A172 (cell line): ENCODE measurements at regions not wholly inside any gene's neighbourhood (a gene's known extent, or its start where the extent isn't known, plus 50 kb on each side); places are given as distances from the start of the nearest gene placed in this dataset.

Experiments used
- DNase-seq: peaks from one replicate; pipeline ENCODE4 v3.0.0-alpha.2; 2015; ENCODE audit warnings: low spot score

DNA sequence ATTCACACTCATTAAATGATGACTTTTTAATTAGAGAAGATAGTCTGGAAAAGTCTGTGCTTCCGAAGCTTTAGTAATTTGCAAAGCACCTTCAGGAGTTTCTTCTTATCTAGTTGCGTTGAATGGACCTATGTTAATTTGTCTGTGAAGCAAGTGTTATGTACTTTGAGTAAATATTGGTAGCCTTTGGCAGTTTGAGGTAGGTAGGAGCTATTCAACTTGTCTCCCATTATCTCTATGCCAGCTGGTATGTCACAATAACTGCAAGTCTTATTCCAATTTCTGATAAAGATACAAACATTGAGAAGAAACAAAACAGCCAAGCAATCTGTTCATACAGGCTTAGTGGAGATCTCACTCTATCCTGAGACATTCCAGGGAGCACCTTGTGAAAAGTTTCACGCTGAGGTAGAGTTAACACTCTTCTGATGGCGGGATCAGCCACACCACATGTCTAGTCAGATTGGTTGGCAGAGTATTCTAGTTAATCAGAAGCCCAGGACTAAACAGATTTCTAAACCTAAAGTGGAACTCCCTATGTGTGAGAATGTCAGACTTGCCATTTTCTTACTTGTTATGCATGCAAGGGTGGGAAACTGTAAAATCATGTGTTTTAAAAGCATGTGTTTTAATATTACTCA lies 219.8 kb upstream of the MANEA start:
- no peak for DNase-seq

DNA sequence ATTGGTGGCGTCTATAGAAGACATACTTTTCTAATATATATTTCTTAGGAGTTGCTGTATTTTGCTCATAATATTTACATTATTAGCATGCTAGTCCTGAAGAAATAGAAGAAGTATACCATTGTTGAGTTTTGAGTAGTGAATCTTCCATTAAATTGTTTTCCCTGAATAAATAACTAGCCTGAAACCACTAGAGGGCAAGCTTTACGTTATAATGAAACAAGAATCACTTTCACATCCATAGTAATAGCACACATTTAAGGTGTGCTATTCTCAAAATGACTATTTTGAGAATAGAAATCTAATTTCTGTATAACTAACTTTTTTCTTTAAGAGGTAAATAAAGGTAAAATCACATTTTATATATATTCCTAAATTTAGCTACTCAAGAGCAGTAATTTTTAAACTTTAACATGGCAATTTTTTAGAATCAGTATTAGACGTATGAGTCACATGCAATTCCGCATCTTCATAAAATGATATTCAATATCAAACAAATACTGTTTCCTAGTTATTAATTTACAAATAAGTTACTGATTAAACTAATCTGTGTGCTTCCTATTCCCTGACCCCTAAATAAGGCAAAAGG lies 213.2 kb upstream of the MANEA start:
- peak; percentile 21 for DNase-seq

DNA sequence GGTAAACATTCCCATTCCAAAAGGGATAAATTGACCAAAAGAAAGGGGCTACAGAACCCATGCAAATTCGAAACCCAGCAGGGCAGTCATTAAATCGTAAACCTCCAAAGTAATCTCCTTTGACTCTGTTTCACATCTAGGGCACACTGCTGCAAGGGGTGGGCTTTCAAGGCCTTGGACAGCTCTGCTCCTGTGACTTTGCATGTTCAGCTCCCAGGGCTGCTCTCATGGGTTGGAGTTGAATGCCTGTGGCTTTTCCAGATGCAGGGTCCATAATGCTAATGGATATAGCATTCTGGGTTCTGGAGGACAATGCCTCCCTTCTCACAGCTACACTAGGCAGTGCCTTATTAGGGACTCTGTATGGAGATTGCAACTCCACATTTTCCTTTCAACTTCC lies 211.9 kb upstream of the MANEA start:
- no peak for DNase-seq

DNA sequence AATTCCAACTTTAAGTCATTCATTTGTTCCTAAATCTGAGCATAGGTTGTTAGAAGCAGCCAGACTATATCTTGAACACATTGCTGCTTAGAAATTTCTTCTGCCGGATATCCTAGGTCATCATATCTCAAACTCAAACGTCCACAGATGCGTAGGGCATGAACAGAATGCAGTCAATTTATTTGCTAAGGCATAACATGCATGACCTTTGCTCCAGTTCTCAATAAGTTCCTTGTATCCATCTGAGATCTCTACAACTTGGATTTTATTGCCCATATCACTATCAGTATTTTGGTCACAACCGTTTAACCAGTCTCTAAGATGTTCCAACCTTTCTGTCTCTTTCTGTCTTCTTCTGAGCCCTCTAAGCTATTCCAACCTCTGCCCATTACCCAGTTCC lies 210.9 kb upstream of the MANEA start:
- DNase-seq = no peak

DNA sequence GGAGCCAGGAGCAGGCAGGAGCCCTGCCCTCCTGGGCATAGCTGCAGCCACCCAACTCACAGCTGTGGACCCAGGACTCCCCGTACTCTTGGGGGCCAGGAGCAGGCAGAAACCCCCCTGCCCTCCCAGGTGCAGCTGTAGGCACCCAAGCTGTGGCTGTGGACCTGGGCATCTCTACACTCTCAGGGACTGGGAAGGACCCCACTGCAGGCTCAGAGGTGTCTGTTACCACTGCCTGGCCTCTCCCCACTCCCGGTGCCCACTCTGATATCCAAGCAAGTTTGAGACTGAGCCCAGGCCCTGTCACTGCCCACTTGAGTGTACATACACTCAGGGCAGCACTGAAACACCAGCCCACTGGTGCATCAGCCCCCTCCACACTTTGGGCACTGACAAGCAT lies 193.5 kb upstream of the MANEA start:
- no peak for DNase-seq

DNA sequence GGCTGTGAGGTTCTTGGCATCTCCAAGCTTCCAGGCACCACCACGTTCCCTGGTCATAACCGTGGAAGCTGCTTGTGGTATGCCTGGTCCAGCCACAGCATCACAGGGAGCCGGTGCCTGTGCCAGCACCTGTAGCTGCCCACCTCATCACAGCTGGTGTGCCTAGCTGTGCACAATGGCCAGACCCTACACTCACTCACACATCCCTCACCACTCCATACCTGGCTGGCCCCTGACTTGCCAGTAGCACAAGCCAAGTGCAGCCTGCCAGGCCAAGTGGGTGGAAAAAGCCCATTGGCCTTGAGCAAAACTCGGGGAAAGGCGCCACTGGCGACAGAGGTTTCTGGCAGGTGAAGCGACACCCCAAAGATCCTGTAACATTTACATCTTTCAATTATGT lies 192.3 kb upstream of the MANEA start:
- no peak for DNase-seq

DNA sequence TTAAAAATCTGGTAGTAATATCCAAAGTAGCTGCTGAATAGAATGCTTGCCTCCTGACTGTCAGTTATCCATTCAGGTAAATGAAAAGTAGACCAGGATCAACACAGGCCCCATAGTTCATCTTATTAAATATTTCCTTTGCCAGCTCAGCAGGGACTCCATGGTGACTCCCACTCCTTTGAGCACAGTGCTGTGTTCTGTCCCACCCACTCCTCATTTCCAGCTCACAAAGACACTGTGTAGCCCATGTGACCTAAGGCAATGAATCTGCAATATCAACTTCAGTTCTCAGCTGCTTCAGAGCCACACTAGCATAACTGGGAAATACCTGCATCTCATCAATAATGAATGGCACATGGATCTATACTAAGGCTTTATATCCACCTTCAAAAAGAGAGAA lies 189.5 kb upstream of the MANEA start:
- no peak for DNase-seq

DNA sequence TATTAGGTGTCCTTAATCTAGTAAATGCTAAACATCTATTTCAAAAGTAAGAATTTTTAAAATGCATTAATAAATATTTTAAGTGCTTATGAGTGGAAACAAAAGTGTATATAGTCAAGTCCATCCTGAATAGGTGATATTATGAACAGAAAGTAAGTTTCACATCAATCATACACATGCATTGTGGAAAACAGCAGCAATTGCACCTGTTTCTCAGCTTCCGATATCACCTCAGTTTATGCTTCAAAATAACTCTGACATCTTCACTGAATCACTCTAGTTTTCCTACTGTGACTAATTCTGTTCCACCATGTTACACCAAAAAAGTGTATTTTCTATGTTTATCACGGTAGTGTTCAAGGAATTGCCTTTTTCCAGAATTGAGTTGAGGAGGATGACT lies 172.6 kb upstream of the MANEA start:
- DNase-seq = no peak

DNA sequence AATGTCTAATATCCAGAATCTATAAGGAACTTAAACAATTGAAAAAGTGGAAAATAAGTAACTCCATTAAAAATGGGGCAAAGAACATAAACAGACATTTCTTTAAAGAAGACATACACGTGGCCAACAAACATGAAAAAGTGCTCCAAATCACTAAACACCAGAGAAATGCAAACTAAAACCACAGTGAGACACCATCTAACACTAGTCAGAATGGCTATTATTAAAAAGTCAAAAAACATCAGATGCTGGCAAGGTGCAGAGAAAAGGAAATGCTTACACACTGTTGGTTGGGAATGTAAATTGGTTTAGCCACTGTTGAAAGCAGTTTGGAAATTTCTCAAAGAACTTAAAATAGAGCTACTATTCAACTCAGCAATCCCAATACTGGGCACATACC lies 169.2 kb upstream of the MANEA start:
- no peak for DNase-seq

DNA sequence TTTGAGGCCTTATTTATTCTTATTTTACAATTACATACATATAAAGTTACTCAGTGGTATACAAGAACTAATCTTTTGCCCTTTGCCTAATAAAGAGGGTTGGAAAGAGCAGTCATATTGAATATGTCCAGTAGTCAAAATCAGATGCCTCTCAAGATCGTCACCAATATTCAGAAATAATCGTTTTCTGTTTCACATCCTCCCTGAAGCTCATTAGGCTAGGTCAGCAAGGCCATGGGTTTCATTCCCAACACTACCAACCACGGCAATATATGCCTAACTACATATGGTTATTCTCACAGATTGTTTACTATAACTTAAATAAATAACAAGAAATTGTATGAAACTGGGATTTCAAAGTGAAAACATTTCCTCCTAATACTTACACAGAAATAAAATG lies 167.2 kb upstream of the MANEA start:
- no peak for DNase-seq

DNA sequence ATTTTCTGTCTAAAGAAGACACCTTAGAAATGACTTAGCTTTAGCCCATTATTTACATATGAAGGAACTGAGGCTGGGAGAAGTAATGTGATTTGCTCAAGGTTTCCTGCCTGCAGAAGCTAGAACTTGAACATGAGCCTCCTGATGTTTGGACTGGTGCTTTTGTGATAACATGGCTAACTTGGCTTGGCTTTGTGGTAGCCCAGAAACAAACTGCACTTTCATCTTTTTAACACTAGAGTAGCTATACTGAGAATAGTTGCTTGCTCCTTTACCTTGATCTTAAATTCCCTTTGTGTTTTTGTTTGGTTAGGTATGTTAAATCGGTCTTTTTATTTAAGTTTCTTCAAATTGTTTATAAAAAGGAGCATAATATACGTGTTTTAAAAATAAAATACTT lies 163.5 kb upstream of the MANEA start:
- DNase-seq = no peak

DNA sequence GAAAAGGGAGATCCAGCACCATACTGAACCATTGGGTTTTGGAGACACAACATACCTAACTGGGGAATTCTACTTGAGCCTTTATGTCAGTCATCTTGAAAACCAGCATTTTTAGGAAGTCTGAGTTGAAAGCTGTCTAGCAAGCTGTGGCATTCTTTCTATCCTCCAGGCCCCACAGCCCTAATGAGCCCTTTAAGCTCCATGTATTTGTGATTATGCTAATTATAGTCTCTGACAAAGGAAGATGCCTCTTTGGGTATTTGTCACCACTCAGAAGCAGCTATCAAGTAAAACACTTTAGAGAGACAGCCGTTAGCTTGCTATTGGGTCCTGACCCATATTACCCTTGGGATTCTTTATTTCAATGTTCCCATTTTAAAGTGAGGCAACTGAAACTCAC lies 159.5 kb upstream of the MANEA start:
- no peak for DNase-seq

DNA sequence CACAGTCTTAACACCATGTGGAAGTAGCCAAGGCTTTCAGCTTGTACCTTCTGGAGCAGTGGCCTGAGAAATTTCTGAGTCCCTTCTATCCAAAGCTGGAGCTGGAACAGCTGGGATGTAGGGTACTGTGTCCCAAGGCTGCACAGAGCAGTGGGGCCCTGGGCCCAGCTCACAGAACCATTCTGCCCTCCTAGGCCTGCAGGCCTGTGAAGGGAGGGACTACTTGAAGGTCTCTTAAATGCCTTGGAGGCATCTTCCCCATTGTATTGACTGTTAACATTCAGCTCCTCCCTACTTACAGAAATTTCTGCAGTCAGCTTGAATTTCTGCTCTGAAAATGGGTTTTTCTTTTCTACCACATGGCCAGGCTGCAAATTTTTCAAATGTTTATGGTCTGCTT lies 156.5 kb upstream of the MANEA start:
- DNase-seq = no peak

DNA sequence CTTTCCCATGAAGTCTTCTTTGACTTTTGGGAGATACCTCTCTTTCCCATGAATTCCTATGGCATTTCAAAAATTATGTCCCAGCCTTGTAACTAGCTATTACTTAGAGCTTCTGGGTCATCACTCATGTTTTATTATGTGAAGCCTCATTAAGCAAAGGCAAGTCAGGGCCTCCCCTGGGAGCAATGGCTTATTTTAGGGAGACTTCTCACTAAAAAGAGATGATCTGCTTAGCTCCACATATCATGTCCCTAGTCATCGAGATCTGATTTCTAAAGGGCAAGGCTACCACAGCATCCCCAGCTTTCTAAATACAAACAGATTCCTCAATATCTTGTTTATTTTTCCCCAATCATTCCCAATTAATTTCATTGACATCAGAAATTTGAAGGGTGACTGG lies 154.0 kb upstream of the MANEA start:
- DNase-seq = no peak

DNA sequence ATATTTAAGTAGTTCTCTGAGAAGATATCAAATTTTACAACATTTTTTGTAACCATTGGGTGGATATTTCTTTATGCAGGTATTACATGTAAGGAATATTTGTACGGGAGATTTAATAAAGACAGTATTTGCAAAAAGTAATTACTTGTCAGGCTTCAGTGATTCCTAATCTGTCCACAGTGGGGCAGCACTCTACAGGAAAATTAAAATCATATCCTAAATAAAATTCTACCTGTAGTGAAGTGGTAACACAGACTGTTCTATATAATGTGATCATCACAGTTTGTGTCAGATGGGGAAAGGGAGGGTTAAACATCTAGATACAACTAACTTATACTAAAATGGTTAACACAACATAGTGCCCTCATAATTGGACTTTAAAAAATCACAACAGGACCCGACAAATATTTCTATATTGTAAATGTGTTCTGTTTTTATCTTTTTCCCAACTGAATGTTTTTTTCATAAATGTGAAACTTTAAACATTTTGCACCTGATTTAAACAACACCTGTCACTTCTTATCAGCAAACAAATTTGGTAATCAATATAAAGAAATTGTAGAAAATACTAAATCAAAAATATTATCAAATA lies 145.6 kb upstream of the MANEA start:
- peak; percentile 16 for DNase-seq

DNA sequence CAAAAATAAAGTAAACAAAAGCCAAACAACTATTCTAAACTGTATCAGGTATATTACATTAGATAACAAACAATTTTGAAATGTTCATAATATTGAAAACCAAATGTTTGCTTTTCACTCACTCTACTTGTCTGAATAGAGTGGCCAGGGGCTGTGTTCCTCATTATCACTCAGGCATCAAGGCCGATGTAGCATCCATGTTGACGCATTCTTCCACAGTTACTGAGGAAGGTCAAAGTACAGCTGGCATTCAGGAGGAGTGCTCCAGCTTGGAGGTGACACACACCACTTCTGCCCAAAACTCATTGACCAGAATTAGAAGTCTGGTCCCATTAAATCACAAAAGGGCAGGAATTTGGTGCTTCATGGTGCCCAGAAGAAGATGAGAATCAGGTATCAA lies 137.6 kb upstream of the MANEA start:
- DNase-seq = no peak

DNA sequence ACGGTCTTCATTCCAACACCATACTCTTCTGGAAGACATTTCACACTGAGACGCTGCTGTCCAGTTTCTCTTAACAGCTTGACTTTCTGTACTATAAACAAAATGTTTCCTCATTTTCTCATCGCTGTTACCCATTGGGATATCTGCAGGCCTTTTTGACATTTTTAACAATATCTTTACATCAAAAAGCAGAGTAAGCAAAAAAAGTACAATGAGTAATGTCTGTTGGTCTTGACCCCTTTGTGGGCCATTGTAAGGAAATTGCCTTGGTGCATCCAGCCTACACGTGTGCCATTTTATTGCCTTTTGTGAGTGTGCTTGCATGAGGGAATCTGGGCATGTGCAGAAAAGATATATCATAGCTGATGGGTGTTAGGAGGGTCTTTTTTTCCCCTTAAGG lies 129.1 kb upstream of the MANEA start:
- DNase-seq = no peak

DNA sequence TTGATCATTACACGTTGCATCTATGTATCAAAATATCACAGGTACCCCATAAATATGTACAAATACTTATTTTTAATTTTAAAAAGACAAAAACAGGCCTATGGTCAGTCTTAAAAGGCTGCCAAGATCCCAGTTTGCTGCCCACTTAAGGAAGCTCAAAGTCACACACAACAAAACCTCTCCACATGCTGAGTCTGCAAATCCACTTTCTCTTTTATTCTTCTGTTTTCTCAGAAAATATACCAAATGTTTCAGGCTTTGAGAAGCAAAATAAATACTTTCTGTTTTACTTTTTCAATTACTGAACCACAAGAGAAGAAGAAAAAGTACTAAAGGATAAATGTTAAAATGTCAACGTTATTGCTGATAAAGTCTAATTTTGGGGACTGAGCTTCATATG lies 107.8 kb upstream of the MANEA start:
- no peak for DNase-seq

DNA sequence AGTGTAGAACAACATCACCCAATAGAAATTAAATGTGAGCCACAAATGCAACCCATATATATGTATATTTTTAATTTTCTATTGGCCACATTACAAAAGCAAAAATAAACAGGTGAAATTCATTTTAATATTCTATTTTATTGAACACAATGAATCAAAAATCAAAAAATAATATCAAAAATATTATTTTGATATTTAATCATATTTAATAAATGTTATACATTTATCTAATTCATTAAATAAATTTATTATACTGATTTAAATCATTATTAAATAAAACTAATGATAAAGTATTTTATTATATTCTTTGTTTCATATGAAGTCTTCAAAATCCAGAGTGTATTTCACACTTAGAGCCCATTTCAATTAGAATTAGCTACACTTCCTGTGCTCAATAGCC lies 98.4 kb upstream of the MANEA start:
- DNase-seq = no peak

DNA sequence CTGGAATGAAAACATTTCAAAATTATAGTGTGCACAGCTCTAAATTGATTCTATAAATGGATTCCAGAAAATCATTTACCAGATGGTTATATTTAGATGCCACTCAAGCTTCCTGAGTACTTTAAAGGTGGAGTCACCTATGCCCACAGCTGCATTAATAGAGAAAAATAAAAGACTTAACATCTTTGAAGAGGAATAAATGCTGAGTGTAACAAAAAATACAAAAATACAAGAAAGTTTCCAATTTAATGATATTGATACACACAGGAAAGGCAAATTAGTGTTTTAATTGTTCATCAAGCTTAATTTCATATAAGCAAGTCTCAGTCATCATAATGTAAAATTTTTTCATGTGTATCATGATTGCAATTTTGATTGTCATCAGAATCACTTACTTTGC lies 89.5 kb upstream of the MANEA start:
- no peak for DNase-seq

DNA sequence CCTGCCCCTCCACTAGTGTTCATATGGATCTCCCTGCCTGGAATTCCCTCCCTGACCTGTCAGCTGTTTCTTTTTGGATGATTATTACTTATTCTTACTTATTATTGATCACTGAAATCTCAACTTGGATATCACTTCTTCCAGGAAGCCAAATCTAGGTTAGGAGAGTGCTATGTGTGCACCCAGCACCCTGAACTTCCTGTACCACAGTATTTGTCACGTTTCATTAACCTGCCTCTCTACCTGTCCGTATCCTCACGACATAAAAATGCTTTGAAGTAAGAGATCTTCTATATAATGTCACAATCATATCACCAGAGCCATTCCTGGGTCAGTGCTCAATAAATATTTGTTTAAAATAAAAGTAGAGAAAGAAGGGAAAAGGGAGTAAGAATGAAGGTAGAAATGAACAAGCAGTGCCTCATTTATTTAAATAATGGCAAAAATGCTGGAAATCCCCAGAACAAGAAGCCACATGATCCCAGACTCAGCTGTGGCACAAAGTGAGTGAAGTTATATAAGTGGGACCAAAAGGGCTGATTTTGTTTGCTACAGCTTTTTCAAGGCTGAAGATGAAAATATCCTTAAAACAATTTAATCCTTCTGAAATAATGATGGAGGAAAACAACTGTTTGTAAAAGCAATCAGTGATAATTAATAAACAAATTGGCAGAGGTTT lies 88.0 kb upstream of the MANEA start:
- DNase-seq = no peak

DNA sequence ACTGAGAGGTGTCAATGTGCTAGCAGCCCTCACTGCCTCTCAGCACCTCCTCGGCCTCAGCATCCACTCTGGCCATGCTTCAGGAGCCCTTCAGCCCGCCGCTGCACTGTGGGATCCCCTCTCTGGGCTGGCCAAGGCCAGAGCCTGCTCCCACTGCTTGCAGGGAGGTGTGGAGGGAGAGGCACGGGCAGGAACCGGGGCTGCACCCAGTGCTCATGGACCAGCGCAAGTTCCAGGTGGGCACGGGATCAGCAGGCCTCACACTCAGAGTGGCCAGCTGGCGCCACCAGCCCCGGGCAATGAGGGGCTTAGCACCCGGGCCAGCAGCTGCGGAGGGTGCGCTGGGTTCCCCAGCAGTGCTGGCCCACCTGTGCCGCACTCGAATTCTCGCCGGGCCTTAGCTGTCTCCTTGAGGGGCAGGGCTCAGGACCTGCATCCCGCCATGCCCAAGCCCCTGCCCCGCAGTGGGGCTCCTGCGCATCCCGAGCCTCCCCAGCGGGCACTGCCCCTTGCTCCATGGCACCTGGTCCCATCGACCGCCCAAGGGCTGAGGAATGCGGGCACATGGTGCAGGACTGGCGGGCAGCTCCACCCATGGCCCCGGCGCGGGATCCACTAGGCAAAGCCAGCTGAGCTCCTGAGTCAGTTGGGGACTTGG lies 80.4 kb upstream of the MANEA start:
- no peak for DNase-seq
